Right atrium auricular region (tissue), 2 donors: ENCODE measurements at regions not wholly inside any gene's neighbourhood (a gene's known extent, or its start where the extent isn't known, plus 50 kb on each side); places are given as distances from the start of the nearest gene placed in this dataset.

Experiments
- DNase-seq: peaks from one replicate; pipeline ENCODE4 v3.0.0-alpha.2; 2019; ENCODE audit warnings: low spot score
- H3K27ac ChIP-seq, 2 donors: fragments of 200-600 bp; sonication (generic); 1 replicate in 1 of 2; 2 replicates in 1 of 2; pipeline ENCODE4 v1.5.1; 2016 to 2019
- H3K27me3 ChIP-seq, 2 donors: fragments of 200-600 bp; sonication (generic); one replicate each; pipeline versions ENCODE4 v1.5.1 to v1.6.0; 2017 to 2019
- H3K36me3 ChIP-seq: fragments of 200-600 bp; sonication (generic); one replicate; pipeline ENCODE4 v1.5.1; 2016
- H3K4me1 ChIP-seq, 2 donors: fragments of 200-600 bp; sonication (generic); one replicate each; pipeline versions ENCODE4 v1.5.1 to v1.6.0; 2017 to 2019
- H3K4me3 ChIP-seq, 2 donors: fragments of 200-600 bp; sonication (generic); 1 replicate in 1 of 2; 2 replicates in 1 of 2; pipeline ENCODE4 v1.5.1; 2017 to 2019; ENCODE audit warnings: mild to moderate bottlenecking in 1 of 2, moderate library complexity in 1 of 2
- H3K9me3 ChIP-seq, 2 donors: fragments of 200-600 bp; sonication (generic); one replicate each; pipeline ENCODE4 v1.5.1; 2019
- CTCF ChIP-seq, 2 donors: fragments of 200-600 bp; sonication (generic); IDR thresholded peaks; one replicate each; pipeline ENCODE4 v1.5.1; 2019; ENCODE audit warnings: antibody characterized with exemption in 2 of 2

DNA sequence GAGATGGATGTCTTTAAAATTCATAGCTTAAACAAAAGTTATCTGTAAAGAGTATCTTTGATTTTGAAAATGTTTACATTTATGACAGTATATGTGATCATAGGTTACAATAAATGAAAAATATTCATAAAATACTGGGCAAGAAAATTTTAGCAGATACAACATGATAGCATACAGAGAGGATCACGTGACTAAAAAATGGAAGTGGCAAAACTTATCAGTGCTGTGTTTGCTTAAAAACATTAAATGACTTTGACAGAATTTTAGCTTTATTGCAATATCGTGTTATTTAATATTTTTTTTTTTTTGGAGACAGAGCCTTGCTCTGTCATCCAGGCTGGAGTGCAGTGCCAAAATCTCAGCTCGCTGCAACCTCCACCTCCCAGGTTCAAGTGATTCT, 2294.1 kb downstream of the NCAM2 start:
- H3K4me3 ChIP-seq = no peak overlapping the region
- no peaks in the 10 kb centered on the region for H3K9me3 ChIP-seq
- H3K27ac ChIP-seq = no peak overlapping the region
- H3K4me1 ChIP-seq = no peaks in the 10 kb centered on the region
- H3K27me3 ChIP-seq = no peaks in the 10 kb centered on the region
- no peak for DNase-seq
- H3K36me3 ChIP-seq = no peaks in the 10 kb centered on the region
- no peak for TF ChIP-seq CTCF (IDR thresholded peaks at IDR 0.05)

- no peak for DNase-seq
- Histone ChIP-seq H3K36me3 (no peaks in the 10 kb centered on the region), H3K27me3 (no peaks in the 10 kb centered on the region), H3K4me1 (no peaks in the 10 kb centered on the region), H3K27ac (no peak overlapping the region), H3K4me3 (no peak overlapping the region), H3K9me3 (no peaks in the 10 kb centered on the region)
- no peak for TF ChIP-seq CTCF (IDR thresholded peaks at IDR 0.05)
These were observed 2283.7 kb downstream of the NCAM2 start for GRCh38 chr21:23281917-23282316.

DNA sequence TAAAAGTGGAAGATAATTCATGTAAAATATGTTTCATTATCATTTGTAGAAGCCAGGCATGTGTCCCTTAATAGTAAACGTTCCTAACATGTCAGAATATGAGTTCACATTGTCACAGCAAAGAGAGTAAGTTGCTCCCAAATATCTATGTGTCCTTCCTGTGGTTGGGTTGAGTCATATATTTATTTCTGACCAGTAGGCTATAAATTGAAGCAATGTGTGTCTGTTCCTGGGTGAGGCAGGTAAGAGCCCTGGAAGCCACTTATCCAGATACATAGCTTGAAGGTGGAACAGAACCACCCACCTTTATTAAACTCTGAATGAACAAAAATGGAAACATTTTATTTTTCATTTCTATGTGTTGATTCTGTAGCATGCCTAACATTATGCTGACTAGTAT, 2251.6 kb downstream of the NCAM2 start:
- TF ChIP-seq CTCF (IDR thresholded peaks at IDR 0.05) = no peak
- DNase-seq = no peak
- no peaks in the 10 kb centered on the region for H3K4me1 ChIP-seq
- H3K27me3 ChIP-seq = no peaks in the 10 kb centered on the region
- no peak overlapping the region for H3K27ac ChIP-seq
- H3K36me3 ChIP-seq = no peaks in the 10 kb centered on the region
- no peak overlapping the region for H3K4me3 ChIP-seq
- H3K9me3 ChIP-seq = no peaks in the 10 kb centered on the region

GRCh38 chr21:23247334-23247733, 2249.1 kb downstream of the NCAM2 start:
- Histone ChIP-seq H3K4me1 (no peaks in the 10 kb centered on the region), H3K4me3 (no peak overlapping the region), H3K27ac (no peak overlapping the region), H3K27me3 (no peaks in the 10 kb centered on the region), H3K36me3 (no peaks in the 10 kb centered on the region), H3K9me3 (no peaks in the 10 kb centered on the region)
- no peak for DNase-seq
- TF ChIP-seq CTCF (IDR thresholded peaks at IDR 0.05) = no peak

GRCh38 chr21:23245255-23245654, 2247.0 kb downstream of the NCAM2 start:
- no peak for DNase-seq
- no peak overlapping the region for H3K27ac ChIP-seq
- no peaks in the 10 kb centered on the region for H3K9me3 ChIP-seq
- H3K36me3 ChIP-seq = no peaks in the 10 kb centered on the region
- no peak overlapping the region for H3K4me3 ChIP-seq
- no peaks in the 10 kb centered on the region for H3K27me3 ChIP-seq
- H3K4me1 ChIP-seq = no peaks in the 10 kb centered on the region
- no peak for TF ChIP-seq CTCF (IDR thresholded peaks at IDR 0.05)

- H3K36me3 ChIP-seq = no peaks in the 10 kb centered on the region
- H3K9me3 ChIP-seq = no peaks in the 10 kb centered on the region
- TF ChIP-seq CTCF (IDR thresholded peaks at IDR 0.05) = no peak
- H3K4me1 ChIP-seq = no peaks in the 10 kb centered on the region
- DNase-seq = no peak
- no peak overlapping the region for H3K27ac ChIP-seq
- H3K27me3 ChIP-seq = no peaks in the 10 kb centered on the region
- no peak overlapping the region for H3K4me3 ChIP-seq
These were observed 2225.7 kb downstream of the NCAM2 start for GRCh38 chr21:23223882-23224281.
